C4-2B (cell line): ENCODE measurements at regions not wholly inside any gene's neighbourhood (a gene's known extent, or its start where the extent isn't known, plus 50 kb on each side); places are given as distances from the start of the nearest gene placed in this dataset.

ENCODE experiments used
- CTCF ChIP-seq: fragments of 450-650 bp; conservative IDR thresholded peaks from 2 replicates; pipeline ENCODE4 v1.5.1; 2017; ENCODE audit warnings: mild to moderate bottlenecking
- ZFX ChIP-seq: fragments of 450-650 bp; IDR thresholded peaks from 2 replicates; pipeline ENCODE4 v1.6.1; 2017

GRCh38 chr3:72165808-72166207 lies 380.9 kb upstream of the PROK2 start:
- TF ChIP-seq CTCF = no peak
- no peak for TF ChIP-seq ZFX
